ENCODE measurements at regions not wholly inside any gene's neighbourhood (a gene's known extent, or its start where the extent isn't known, plus 50 kb on each side); places are given as distances from the start of the nearest gene placed in this dataset.

- Histone ChIP-seq H3K27me3 (ENCODE audit: insufficient read depth, low read length) (peaks cover 5% of the 10 kb centered on the region), H3K9me3 (ENCODE audit: low read length) (no peaks in the 10 kb centered on the region), H3K4me1 (ENCODE audit: insufficient read depth, low read length) (no peaks in the 10 kb centered on the region), H3K36me3 (ENCODE audit: insufficient read depth, low read length) (no peaks in the 10 kb centered on the region), H2AFZ (ENCODE audit: low read depth, low read length) (no peak overlapping the region), H3K4me3 (ENCODE audit: low read length) (no peak overlapping the region)
Observed at GRCh38 chr14:78081245-78081644, 88.9 kb upstream of the NRXN3 start.

GRCh38 chr14:78083837-78084236 lies 86.3 kb upstream of the NRXN3 start:
- Histone ChIP-seq H2AFZ (ENCODE audit: low read depth, low read length) (no peak overlapping the region), H3K4me1 (ENCODE audit: insufficient read depth, low read length) (no peaks in the 10 kb centered on the region), H3K9me3 (ENCODE audit: low read length) (no peaks in the 10 kb centered on the region), H3K36me3 (ENCODE audit: insufficient read depth, low read length) (no peaks in the 10 kb centered on the region), H3K27me3 (ENCODE audit: insufficient read depth, low read length) (peaks cover 5% of the 10 kb centered on the region), H3K4me3 (ENCODE audit: low read length) (no peak overlapping the region)

GRCh38 chr14:78086342-78086741 lies 83.8 kb upstream of the NRXN3 start:
- H3K4me1 ChIP-seq (ENCODE audit: insufficient read depth, low read length), result no peaks in the 10 kb centered on the region
- no peak overlapping the region for H2AFZ ChIP-seq (ENCODE audit: low read depth, low read length)

GRCh38 chr14:78088916-78089315 lies 81.3 kb upstream of the NRXN3 start:
- no peaks in the 10 kb centered on the region for H3K4me1 ChIP-seq (ENCODE audit: insufficient read depth, low read length)
- peaks cover 25% of the 10 kb centered on the region for H3K27me3 ChIP-seq (ENCODE audit: insufficient read depth, low read length)
- no peak overlapping the region for H2AFZ ChIP-seq (ENCODE audit: low read depth, low read length)
- H3K36me3 ChIP-seq (ENCODE audit: insufficient read depth, low read length), result no peaks in the 10 kb centered on the region
- H3K9me3 ChIP-seq (ENCODE audit: low read length), result no peaks in the 10 kb centered on the region
- no peak overlapping the region for H3K4me3 ChIP-seq (ENCODE audit: low read length)

More at GRCh38 chr14:78086342-78086741, 83.8 kb upstream of the NRXN3 start:
- H3K36me3 ChIP-seq (ENCODE audit: insufficient read depth, low read length), result no peaks in the 10 kb centered on the region
- no peaks in the 10 kb centered on the region for H3K9me3 ChIP-seq (ENCODE audit: low read length)
- H3K4me3 ChIP-seq (ENCODE audit: low read length), result no peak overlapping the region
- peaks cover 23% of the 10 kb centered on the region for H3K27me3 ChIP-seq (ENCODE audit: insufficient read depth, low read length)

GRCh38 chr14:78090864-78091263 lies 79.3 kb upstream of the NRXN3 start:
- Histone ChIP-seq H3K36me3 (ENCODE audit: insufficient read depth, low read length) (no peaks in the 10 kb centered on the region), H3K9me3 (ENCODE audit: low read length) (no peaks in the 10 kb centered on the region), H3K4me3 (ENCODE audit: low read length) (no peak overlapping the region), H3K27me3 (ENCODE audit: insufficient read depth, low read length) (peaks cover 23% of the 10 kb centered on the region), H2AFZ (ENCODE audit: low read depth, low read length) (no peak overlapping the region), H3K4me1 (ENCODE audit: insufficient read depth, low read length) (no peaks in the 10 kb centered on the region)

- Histone ChIP-seq H3K4me3 (ENCODE audit: low read length) (no peak overlapping the region), H3K9me3 (ENCODE audit: low read length) (no peaks in the 10 kb centered on the region), H3K4me1 (ENCODE audit: insufficient read depth, low read length) (no peaks in the 10 kb centered on the region), H3K27me3 (ENCODE audit: insufficient read depth, low read length) (peaks cover 21% of the 10 kb centered on the region), H3K36me3 (ENCODE audit: insufficient read depth, low read length) (no peaks in the 10 kb centered on the region), H2AFZ (ENCODE audit: low read depth, low read length) (no peak overlapping the region)
Observed at GRCh38 chr14:78091361-78091760, 78.8 kb upstream of the NRXN3 start.

- Histone ChIP-seq H3K9me3 (ENCODE audit: low read length) (no peaks in the 10 kb centered on the region), H3K4me3 (ENCODE audit: low read length) (no peak overlapping the region), H3K27me3 (ENCODE audit: insufficient read depth, low read length) (peaks cover 21% of the 10 kb centered on the region), H3K4me1 (ENCODE audit: insufficient read depth, low read length) (no peaks in the 10 kb centered on the region), H3K36me3 (ENCODE audit: insufficient read depth, low read length) (no peaks in the 10 kb centered on the region), H2AFZ (ENCODE audit: low read depth, low read length) (no peak overlapping the region)
Observed at GRCh38 chr14:78092040-78092439, 78.1 kb upstream of the NRXN3 start.

- H3K4me1 ChIP-seq (ENCODE audit: insufficient read depth, low read length), result no peaks in the 10 kb centered on the region
- H2AFZ ChIP-seq (ENCODE audit: low read depth, low read length), result no peak overlapping the region
- H3K4me3 ChIP-seq (ENCODE audit: low read length), result no peak overlapping the region
- H3K27me3 ChIP-seq (ENCODE audit: insufficient read depth, low read length), result no peaks in the 10 kb centered on the region
- H3K9me3 ChIP-seq (ENCODE audit: low read length), result no peaks in the 10 kb centered on the region
- H3K36me3 ChIP-seq (ENCODE audit: insufficient read depth, low read length), result no peaks in the 10 kb centered on the region
Observed at GRCh38 chr14:78103271-78103670, 66.9 kb upstream of the NRXN3 start.

GRCh38 chr14:78104160-78104559 lies 66.0 kb upstream of the NRXN3 start:
- no peak overlapping the region for H2AFZ ChIP-seq (ENCODE audit: low read depth, low read length)
- H3K36me3 ChIP-seq (ENCODE audit: insufficient read depth, low read length), result no peaks in the 10 kb centered on the region
- no peaks in the 10 kb centered on the region for H3K4me1 ChIP-seq (ENCODE audit: insufficient read depth, low read length)
- H3K9me3 ChIP-seq (ENCODE audit: low read length), result no peaks in the 10 kb centered on the region
- no peak overlapping the region for H3K4me3 ChIP-seq (ENCODE audit: low read length)
- no peaks in the 10 kb centered on the region for H3K27me3 ChIP-seq (ENCODE audit: insufficient read depth, low read length)

GRCh38 chr14:78104655-78105054 lies 65.5 kb upstream of the NRXN3 start:
- no peaks in the 10 kb centered on the region for H3K36me3 ChIP-seq (ENCODE audit: insufficient read depth, low read length)
- no peak overlapping the region for H2AFZ ChIP-seq (ENCODE audit: low read depth, low read length)
- H3K4me3 ChIP-seq (ENCODE audit: low read length), result no peak overlapping the region
- no peaks in the 10 kb centered on the region for H3K4me1 ChIP-seq (ENCODE audit: insufficient read depth, low read length)
- no peaks in the 10 kb centered on the region for H3K27me3 ChIP-seq (ENCODE audit: insufficient read depth, low read length)
- no peaks in the 10 kb centered on the region for H3K9me3 ChIP-seq (ENCODE audit: low read length)

- H2AFZ ChIP-seq (ENCODE audit: low read depth, low read length), result no peak overlapping the region
- H3K4me3 ChIP-seq (ENCODE audit: low read length), result no peak overlapping the region
- H3K9me3 ChIP-seq (ENCODE audit: low read length), result no peaks in the 10 kb centered on the region
- no peaks in the 10 kb centered on the region for H3K27me3 ChIP-seq (ENCODE audit: insufficient read depth, low read length)
- H3K36me3 ChIP-seq (ENCODE audit: insufficient read depth, low read length), result no peaks in the 10 kb centered on the region
- no peaks in the 10 kb centered on the region for H3K4me1 ChIP-seq (ENCODE audit: insufficient read depth, low read length)
Observed at GRCh38 chr14:78106381-78106780, 63.8 kb upstream of the NRXN3 start.

GRCh38 chr14:78107166-78107565 lies 63.0 kb upstream of the NRXN3 start:
- H2AFZ ChIP-seq (ENCODE audit: low read depth, low read length), result no peak overlapping the region
- no peak overlapping the region for H3K4me3 ChIP-seq (ENCODE audit: low read length)
- no peaks in the 10 kb centered on the region for H3K36me3 ChIP-seq (ENCODE audit: insufficient read depth, low read length)
- no peaks in the 10 kb centered on the region for H3K9me3 ChIP-seq (ENCODE audit: low read length)
- no peaks in the 10 kb centered on the region for H3K27me3 ChIP-seq (ENCODE audit: insufficient read depth, low read length)
- H3K4me1 ChIP-seq (ENCODE audit: insufficient read depth, low read length), result no peaks in the 10 kb centered on the region

- Histone ChIP-seq H3K4me1 (ENCODE audit: insufficient read depth, low read length) (no peaks in the 10 kb centered on the region), H2AFZ (ENCODE audit: low read depth, low read length) (no peak overlapping the region), H3K27me3 (ENCODE audit: insufficient read depth, low read length) (peaks cover 5% of the 10 kb centered on the region), H3K9me3 (ENCODE audit: low read length) (no peaks in the 10 kb centered on the region), H3K4me3 (ENCODE audit: low read length) (no peak overlapping the region), H3K36me3 (ENCODE audit: insufficient read depth, low read length) (no peaks in the 10 kb centered on the region)
Observed at GRCh38 chr14:78119440-78119839, 50.7 kb upstream of the NRXN3 start.

All from neuron (in vitro differentiated cells).